HG03354 (cell line): ENCODE measurements at regions not wholly inside any gene's neighbourhood (a gene's known extent, or its start where the extent isn't known, plus 50 kb on each side); places are given as distances from the start of the nearest gene placed in this dataset.

Experiments used
- ATAC-seq: cut with Tn5 transposase; IDR thresholded peaks from one replicate; pipeline ENCODE4 v1.9.1; 2021; ENCODE audit warnings: mild to moderate bottlenecking; ENCODE audit not compliant: unreplicated experiment, poor library complexity, severe bottlenecking

- no peak for ATAC-seq
Observed at GRCh38 chrX:106331606-106332005, 163.5 kb downstream of the PWWP3B start.

GRCh38 chrX:106341823-106342222 lies 173.7 kb downstream of the PWWP3B start:
- ATAC-seq, result no peak

GRCh38 chrX:106356580-106356979 lies 188.5 kb downstream of the PWWP3B start:
- ATAC-seq, result no peak

GRCh38 chrX:106363214-106363613 lies 195.1 kb downstream of the PWWP3B start:
- ATAC-seq, result no peak

GRCh38 chrX:106378616-106379015 lies 210.5 kb downstream of the PWWP3B start:
- ATAC-seq, result peak; percentile 72

- ATAC-seq, result no peak
Observed at GRCh38 chrX:106391284-106391911, 220.4 kb upstream of the RADX start.

GRCh38 chrX:106392346-106392745 lies 219.4 kb upstream of the RADX start:
- ATAC-seq, result no peak

- ATAC-seq, result no peak
Observed at GRCh38 chrX:106397788-106398538, 213.8 kb upstream of the RADX start.

- ATAC-seq, result no peak
Observed at GRCh38 chrX:106401965-106402559, 209.7 kb upstream of the RADX start.

GRCh38 chrX:106404512-106404911 lies 207.3 kb upstream of the RADX start:
- no peak for ATAC-seq

- ATAC-seq, result peak; percentile 95
Observed at GRCh38 chrX:106415276-106415895, 196.4 kb upstream of the RADX start.

GRCh38 chrX:106436691-106437090 lies 175.1 kb upstream of the RADX start:
- no peak for ATAC-seq

GRCh38 chrX:106437407-106437806 lies 174.4 kb upstream of the RADX start:
- no peak for ATAC-seq

- ATAC-seq, result no peak
Observed at GRCh38 chrX:106450405-106450804, 161.4 kb upstream of the RADX start.

GRCh38 chrX:106451933-106452332 lies 159.8 kb upstream of the RADX start:
- no peak for ATAC-seq

- no peak for ATAC-seq
Observed at GRCh38 chrX:106454991-106455390, 156.8 kb upstream of the RADX start.

- ATAC-seq, result no peak
Observed at GRCh38 chrX:106457802-106458201, 154.0 kb upstream of the RADX start.

- ATAC-seq, result no peak
Observed at GRCh38 chrX:106467422-106467821, 144.4 kb upstream of the RADX start.

GRCh38 chrX:106467943-106468342 lies 143.8 kb upstream of the RADX start:
- no peak for ATAC-seq

GRCh38 chrX:106468433-106468832 lies 143.3 kb upstream of the RADX start:
- ATAC-seq, result no peak

GRCh38 chrX:106479920-106480319 lies 131.9 kb upstream of the RADX start:
- ATAC-seq, result no peak
